Loucy (cell line): ENCODE measurements at regions not wholly inside any gene's neighbourhood (a gene's known extent, or its start where the extent isn't known, plus 50 kb on each side); places are given as distances from the start of the nearest gene placed in this dataset.

Source experiments
- H2AFZ ChIP-seq: fragments of 200-600 bp; sonication (generic); 2 replicates; pipeline ENCODE4 v1.6.0; 2016; ENCODE audit warnings: antibody characterized with exemption, mild to moderate bottlenecking, low read length, moderate library complexity
- H3F3A ChIP-seq: fragments of 200-600 bp; 2 replicates; pipeline ENCODE4 v1.6.0; 2016; ENCODE audit warnings: antibody characterized with exemption, low read depth, mild to moderate bottlenecking
- H3K27me3 ChIP-seq: fragments of 200-600 bp; sonication (generic); 2 replicates; pipeline ENCODE4 v1.6.1; 2014; ENCODE audit warnings: low read length, mild to moderate bottlenecking; ENCODE audit not compliant: insufficient read depth, poor library complexity, severe bottlenecking
- H3K36me3 ChIP-seq: fragments of 200-600 bp; sonication (generic); 2 replicates; pipeline ENCODE4 v1.6.1; 2016; ENCODE audit warnings: low read length; ENCODE audit not compliant: insufficient read depth
- H3K4me1 ChIP-seq: fragments of 200-600 bp; sonication (generic); 2 replicates; pipeline ENCODE4 v1.5.1; 2014; ENCODE audit warnings: low read length, mild to moderate bottlenecking; ENCODE audit not compliant: insufficient read depth, poor library complexity, severe bottlenecking
- H3K4me2 ChIP-seq: fragments of 200-600 bp; sonication (generic); 2 replicates; pipeline ENCODE4 v1.6.0; 2014; ENCODE audit warnings: antibody characterized with exemption, low read length, low read depth, mild to moderate bottlenecking; ENCODE audit not compliant: poor library complexity, severe bottlenecking
- H3K4me3 ChIP-seq: fragments of 200-600 bp; sonication (generic); 2 replicates; pipeline ENCODE4 v1.5.1; 2014; ENCODE audit warnings: low read length, mild to moderate bottlenecking, mixed read lengths; ENCODE audit not compliant: poor library complexity, severe bottlenecking
- H3K79me2 ChIP-seq: fragments of 200-600 bp; sonication (generic); 2 replicates; pipeline ENCODE4 v1.6.1; 2014; ENCODE audit warnings: low read length; ENCODE audit not compliant: insufficient read depth
- H3K9ac ChIP-seq: fragments of 200-600 bp; sonication (generic); 2 replicates; pipeline ENCODE4 v1.6.0; 2014; ENCODE audit warnings: mild to moderate bottlenecking, low read depth, low read length, moderate library complexity; ENCODE audit not compliant: poor library complexity, severe bottlenecking
- H3K9me2 ChIP-seq: fragments of 200-600 bp; sonication (generic); replicated peaks from 2 replicates; pipeline ENCODE4 v1.6.1; 2016; ENCODE audit warnings: low read depth, low read length, mixed read lengths
- H3K9me3 ChIP-seq: fragments of 200-600 bp; sonication (generic); 2 replicates; pipeline ENCODE4 v1.6.1; 2014; ENCODE audit warnings: mild to moderate bottlenecking, antibody characterized with exemption, low read length, low read depth; ENCODE audit not compliant: insufficient read depth
- H4K20me1 ChIP-seq: fragments of 200-600 bp; sonication (generic); 2 replicates; pipeline ENCODE4 v1.6.0; 2014; ENCODE audit warnings: antibody characterized with exemption, low read length, mild to moderate bottlenecking; ENCODE audit not compliant: insufficient read depth, poor library complexity, severe bottlenecking
- EZH2phosphoT487 ChIP-seq: fragments of 200-600 bp; IDR thresholded peaks from 2 replicates; pipeline ENCODE4 v1.6.1; 2018; ENCODE audit warnings: antibody characterized with exemption, mild to moderate bottlenecking, moderate library complexity, borderline replicate concordance
- TF ChIP-seq, protein P1 (sequence below): fragments of 200-600 bp; sonication (generic); conservative IDR thresholded peaks from 2 replicates; pipeline ENCODE4 v1.5.1; 2014; ENCODE audit warnings: mild to moderate bottlenecking, antibody characterized with exemption, low read length

DNA sequence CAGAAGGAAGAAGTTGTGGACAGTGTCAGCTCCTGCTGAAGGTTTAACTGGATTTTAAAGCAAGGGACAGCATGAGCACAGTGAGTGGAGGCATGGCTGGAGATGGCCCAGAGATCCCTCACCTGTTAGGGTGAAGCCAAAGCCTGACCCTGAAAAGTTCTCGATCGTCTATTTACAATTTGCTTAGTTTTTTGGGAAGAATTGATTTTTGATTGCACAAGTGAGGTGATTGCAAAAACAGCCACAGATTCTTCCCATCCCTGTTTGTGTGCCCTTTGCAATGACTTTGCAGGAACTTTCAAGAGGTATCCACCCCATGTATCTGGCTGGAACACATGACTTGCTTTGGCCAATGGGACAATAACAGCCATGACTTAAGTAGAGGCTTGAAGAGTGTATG, 170.1 kb downstream of the TFAP2C start:
- H3K9ac ChIP-seq, result no peak overlapping the region
- no peak overlapping the region for H2AFZ ChIP-seq
- H3K79me2 ChIP-seq, result no peaks in the 10 kb centered on the region
- no peaks in the 10 kb centered on the region for H4K20me1 ChIP-seq
- no peaks in the 10 kb centered on the region for H3K27me3 ChIP-seq
- H3K4me1 ChIP-seq, result no peaks in the 10 kb centered on the region
- H3K4me2 ChIP-seq, result no peak overlapping the region
- H3K9me3 ChIP-seq, result peaks cover 9% of the 10 kb centered on the region; the same call in 1 of the 2 replicates
- H3K9me2 ChIP-seq, result no peaks in the 10 kb centered on the region
- H3K4me3 ChIP-seq, result no peak overlapping the region
- no peaks in the 10 kb centered on the region for H3F3A ChIP-seq
- TF ChIP-seq, protein P1, sequence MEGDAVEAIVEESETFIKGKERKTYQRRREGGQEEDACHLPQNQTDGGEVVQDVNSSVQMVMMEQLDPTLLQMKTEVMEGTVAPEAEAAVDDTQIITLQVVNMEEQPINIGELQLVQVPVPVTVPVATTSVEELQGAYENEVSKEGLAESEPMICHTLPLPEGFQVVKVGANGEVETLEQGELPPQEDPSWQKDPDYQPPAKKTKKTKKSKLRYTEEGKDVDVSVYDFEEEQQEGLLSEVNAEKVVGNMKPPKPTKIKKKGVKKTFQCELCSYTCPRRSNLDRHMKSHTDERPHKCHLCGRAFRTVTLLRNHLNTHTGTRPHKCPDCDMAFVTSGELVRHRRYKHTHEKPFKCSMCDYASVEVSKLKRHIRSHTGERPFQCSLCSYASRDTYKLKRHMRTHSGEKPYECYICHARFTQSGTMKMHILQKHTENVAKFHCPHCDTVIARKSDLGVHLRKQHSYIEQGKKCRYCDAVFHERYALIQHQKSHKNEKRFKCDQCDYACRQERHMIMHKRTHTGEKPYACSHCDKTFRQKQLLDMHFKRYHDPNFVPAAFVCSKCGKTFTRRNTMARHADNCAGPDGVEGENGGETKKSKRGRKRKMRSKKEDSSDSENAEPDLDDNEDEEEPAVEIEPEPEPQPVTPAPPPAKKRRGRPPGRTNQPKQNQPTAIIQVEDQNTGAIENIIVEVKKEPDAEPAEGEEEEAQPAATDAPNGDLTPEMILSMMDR, result no peak
- TF ChIP-seq EZH2phosphoT487, result no peak
- no peaks in the 10 kb centered on the region for H3K36me3 ChIP-seq

DNA sequence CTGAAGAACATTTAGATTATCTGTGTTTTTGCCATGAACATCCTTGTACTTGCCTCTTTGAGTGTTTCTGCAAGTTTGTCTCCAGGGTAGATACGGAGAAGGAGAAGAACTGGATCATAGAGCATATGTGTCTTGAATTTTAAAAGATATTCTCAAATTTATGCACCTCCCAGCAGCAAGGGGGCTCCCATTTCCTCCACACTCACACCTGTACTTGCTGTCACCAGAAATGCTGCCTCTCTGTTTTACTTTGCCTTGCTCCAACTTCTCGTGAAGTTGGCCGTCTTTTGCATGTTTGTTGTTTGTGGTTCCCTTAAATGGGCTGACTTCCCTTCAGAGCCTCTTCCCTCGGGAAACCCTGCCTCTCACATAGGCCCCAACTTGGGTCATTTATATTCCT, 171.0 kb downstream of the TFAP2C start:
- no peak overlapping the region for H3K9ac ChIP-seq
- no peaks in the 10 kb centered on the region for H3K79me2 ChIP-seq
- H3K27me3 ChIP-seq, result no peaks in the 10 kb centered on the region
- no peaks in the 10 kb centered on the region for H3K36me3 ChIP-seq
- no peaks in the 10 kb centered on the region for H3K4me1 ChIP-seq
- H3K4me3 ChIP-seq, result no peak overlapping the region
- H2AFZ ChIP-seq, result no peak overlapping the region
- no peak overlapping the region for H3K4me2 ChIP-seq
- no peaks in the 10 kb centered on the region for H3F3A ChIP-seq
- peaks cover 9% of the 10 kb centered on the region; the same call in 1 of the 2 replicates for H3K9me3 ChIP-seq
- no peaks in the 10 kb centered on the region for H4K20me1 ChIP-seq
- TF ChIP-seq, protein P1, result no peak
- TF ChIP-seq EZH2phosphoT487, result no peak
- no peaks in the 10 kb centered on the region for H3K9me2 ChIP-seq

DNA sequence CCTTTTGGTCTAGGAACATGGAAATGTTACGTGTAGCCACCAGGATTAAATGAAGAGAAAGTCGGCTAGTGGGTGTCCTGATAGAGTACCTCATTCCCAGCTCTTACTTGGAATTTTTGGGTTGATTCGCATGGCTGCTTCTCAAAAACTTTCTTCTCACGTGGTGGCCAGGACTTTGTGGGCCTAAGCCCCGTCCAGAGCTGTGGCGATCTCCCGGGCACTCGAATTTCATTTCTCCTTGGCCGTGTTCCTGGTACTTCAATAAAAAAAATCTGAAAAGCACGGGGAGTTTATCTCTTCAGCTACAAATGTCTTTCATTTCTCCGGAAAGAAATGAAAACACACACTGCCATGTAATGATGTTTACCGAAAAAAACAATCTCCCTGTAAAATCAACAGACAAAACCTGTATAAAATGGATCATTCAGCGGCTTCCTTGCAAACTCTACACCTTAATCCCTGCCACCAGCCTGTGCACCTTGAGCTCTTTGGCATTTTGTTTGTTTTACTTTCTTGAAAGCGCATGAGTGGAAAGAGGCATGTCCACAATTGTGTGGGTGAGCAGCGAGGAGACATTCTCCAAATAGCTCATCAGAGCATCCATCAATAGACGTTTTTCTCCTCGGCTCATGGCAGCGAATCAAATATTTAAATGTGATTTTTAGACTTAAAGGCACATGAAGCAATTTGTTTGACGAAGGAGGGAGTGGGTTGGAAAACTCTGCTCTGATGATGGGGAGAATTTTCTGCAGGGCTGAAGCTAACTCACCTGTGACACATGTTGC, 173.1 kb downstream of the TFAP2C start:
- no peaks in the 10 kb centered on the region for H4K20me1 ChIP-seq
- no peak overlapping the region for H3K4me3 ChIP-seq
- no peaks in the 10 kb centered on the region for H3K27me3 ChIP-seq
- no peak overlapping the region for H3K4me2 ChIP-seq
- no peaks in the 10 kb centered on the region for H3K4me1 ChIP-seq
- no peaks in the 10 kb centered on the region for H3K36me3 ChIP-seq
- no peaks in the 10 kb centered on the region for H3K79me2 ChIP-seq
- H3K9me3 ChIP-seq, result no peaks in the 10 kb centered on the region; the same call in 1 of the 2 replicates
- H3F3A ChIP-seq, result no peaks in the 10 kb centered on the region
- TF ChIP-seq EZH2phosphoT487, result no peak
- TF ChIP-seq, protein P1, result no peak
- H2AFZ ChIP-seq, result no peak overlapping the region
- H3K9me2 ChIP-seq, result no peaks in the 10 kb centered on the region
- H3K9ac ChIP-seq, result no peak overlapping the region
